ENCODE measurements at regions not wholly inside any gene's neighbourhood (a gene's known extent, or its start where the extent isn't known, plus 50 kb on each side); places are given as distances from the start of the nearest gene placed in this dataset.

DNA sequence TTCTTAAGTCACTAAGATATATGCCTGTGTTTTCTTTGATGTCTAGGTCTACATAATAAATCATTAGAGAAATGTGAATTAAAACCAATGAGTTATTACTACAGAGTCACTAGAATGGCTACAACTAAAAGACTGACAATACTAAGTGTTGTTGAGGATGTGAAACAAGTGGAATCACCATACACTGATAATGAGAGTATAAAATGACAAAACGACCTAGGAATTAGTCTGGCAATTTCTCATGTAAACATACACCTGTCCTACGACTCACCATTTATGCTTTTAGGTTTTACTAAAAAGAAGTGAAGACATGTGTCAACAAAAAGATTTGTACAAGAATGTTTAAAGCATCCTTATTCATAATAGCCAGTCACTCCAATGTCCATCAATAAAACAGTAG is 75.2 kb upstream of the SATB1 start:
- no peak overlapping the region for H3K4me3 ChIP-seq (ENCODE audit: severe bottlenecking)
- ATAC-seq (ENCODE audit: low read depth) (no peak), DNase-seq (ENCODE audit: low spot score) (no peak)
- H3K36me3 ChIP-seq (ENCODE audit: low read depth) = no peaks in the 10 kb centered on the region
- TF ChIP-seq, protein P1, sequence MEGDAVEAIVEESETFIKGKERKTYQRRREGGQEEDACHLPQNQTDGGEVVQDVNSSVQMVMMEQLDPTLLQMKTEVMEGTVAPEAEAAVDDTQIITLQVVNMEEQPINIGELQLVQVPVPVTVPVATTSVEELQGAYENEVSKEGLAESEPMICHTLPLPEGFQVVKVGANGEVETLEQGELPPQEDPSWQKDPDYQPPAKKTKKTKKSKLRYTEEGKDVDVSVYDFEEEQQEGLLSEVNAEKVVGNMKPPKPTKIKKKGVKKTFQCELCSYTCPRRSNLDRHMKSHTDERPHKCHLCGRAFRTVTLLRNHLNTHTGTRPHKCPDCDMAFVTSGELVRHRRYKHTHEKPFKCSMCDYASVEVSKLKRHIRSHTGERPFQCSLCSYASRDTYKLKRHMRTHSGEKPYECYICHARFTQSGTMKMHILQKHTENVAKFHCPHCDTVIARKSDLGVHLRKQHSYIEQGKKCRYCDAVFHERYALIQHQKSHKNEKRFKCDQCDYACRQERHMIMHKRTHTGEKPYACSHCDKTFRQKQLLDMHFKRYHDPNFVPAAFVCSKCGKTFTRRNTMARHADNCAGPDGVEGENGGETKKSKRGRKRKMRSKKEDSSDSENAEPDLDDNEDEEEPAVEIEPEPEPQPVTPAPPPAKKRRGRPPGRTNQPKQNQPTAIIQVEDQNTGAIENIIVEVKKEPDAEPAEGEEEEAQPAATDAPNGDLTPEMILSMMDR (IDR thresholded peaks at IDR 0.05; ENCODE audit: poor library complexity, severe bottlenecking) = no peak
- H3K4me1 ChIP-seq (ENCODE audit: insufficient read depth, poor library complexity, severe bottlenecking) = no peaks in the 10 kb centered on the region
- no peak overlapping the region for H3K27ac ChIP-seq (ENCODE audit: poor library complexity, severe bottlenecking)
- no peaks in the 10 kb centered on the region for H3K9me3 ChIP-seq (ENCODE audit: severe bottlenecking)
- no peaks in the 10 kb centered on the region for H3K27me3 ChIP-seq (ENCODE audit: insufficient read depth, poor library complexity, severe bottlenecking)

DNA sequence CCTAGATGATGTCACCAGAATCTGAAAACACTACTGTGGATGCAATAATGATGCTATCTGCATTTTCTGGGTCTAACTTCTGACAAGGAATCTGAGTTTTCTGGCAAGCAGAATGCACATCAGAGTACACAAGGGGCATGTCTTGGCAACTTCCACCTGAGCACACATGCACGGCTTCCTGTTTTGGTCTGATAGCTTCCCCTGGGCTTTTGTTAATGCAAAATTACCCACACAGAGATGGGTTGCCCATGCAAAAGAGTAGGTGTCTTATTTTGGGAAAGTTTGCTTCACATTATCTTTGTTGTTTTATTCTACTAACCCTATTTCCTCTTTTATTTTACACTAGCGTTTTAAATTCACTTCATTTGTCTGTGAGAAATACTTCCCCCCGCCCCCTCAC is 74.2 kb upstream of the SATB1 start:
- H3K36me3 ChIP-seq (ENCODE audit: low read depth) = no peaks in the 10 kb centered on the region
- no peak for ATAC-seq (ENCODE audit: low read depth)
- no peaks in the 10 kb centered on the region for H3K4me1 ChIP-seq (ENCODE audit: insufficient read depth, poor library complexity, severe bottlenecking)
- TF ChIP-seq, protein P1 (IDR thresholded peaks at IDR 0.05; ENCODE audit: poor library complexity, severe bottlenecking) = no peak
- no peaks in the 10 kb centered on the region for H3K9me3 ChIP-seq (ENCODE audit: severe bottlenecking)
- DNase-seq (ENCODE audit: low spot score) = no peak
- H3K4me3 ChIP-seq (ENCODE audit: severe bottlenecking) = no peak overlapping the region
- H3K27me3 ChIP-seq (ENCODE audit: insufficient read depth, poor library complexity, severe bottlenecking) = no peaks in the 10 kb centered on the region
- no peak overlapping the region for H3K27ac ChIP-seq (ENCODE audit: poor library complexity, severe bottlenecking)

DNA sequence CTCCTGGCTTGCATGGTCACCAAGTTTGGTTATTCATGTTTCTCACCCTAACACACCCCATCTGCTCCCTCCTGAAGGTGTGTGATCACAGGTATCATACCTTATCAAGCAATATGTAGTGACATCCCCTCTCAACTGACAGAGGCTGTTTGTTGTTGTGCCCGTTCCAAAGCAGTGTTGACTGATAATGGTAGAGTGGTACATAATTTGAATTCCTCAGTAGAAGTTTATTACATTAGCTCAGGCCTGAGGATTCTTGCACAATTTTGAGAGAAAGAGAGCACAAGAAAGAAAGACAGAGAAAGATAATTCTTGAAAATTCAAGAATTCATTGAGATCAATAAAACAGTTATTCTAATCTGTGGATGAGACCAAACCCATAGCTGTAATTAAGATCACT is 69.1 kb upstream of the SATB1 start:
- ATAC-seq (ENCODE audit: low read depth) (no peak), DNase-seq (ENCODE audit: low spot score) (no peak)
- no peaks in the 10 kb centered on the region for H3K9me3 ChIP-seq (ENCODE audit: severe bottlenecking)
- H3K4me3 ChIP-seq (ENCODE audit: severe bottlenecking) = no peak overlapping the region
- H3K27ac ChIP-seq (ENCODE audit: poor library complexity, severe bottlenecking) = no peak overlapping the region
- no peaks in the 10 kb centered on the region for H3K27me3 ChIP-seq (ENCODE audit: insufficient read depth, poor library complexity, severe bottlenecking)
- TF ChIP-seq, protein P1 (IDR thresholded peaks at IDR 0.05; ENCODE audit: poor library complexity, severe bottlenecking) = no peak
- no peaks in the 10 kb centered on the region for H3K36me3 ChIP-seq (ENCODE audit: low read depth)
- H3K4me1 ChIP-seq (ENCODE audit: insufficient read depth, poor library complexity, severe bottlenecking) = no peaks in the 10 kb centered on the region

DNA sequence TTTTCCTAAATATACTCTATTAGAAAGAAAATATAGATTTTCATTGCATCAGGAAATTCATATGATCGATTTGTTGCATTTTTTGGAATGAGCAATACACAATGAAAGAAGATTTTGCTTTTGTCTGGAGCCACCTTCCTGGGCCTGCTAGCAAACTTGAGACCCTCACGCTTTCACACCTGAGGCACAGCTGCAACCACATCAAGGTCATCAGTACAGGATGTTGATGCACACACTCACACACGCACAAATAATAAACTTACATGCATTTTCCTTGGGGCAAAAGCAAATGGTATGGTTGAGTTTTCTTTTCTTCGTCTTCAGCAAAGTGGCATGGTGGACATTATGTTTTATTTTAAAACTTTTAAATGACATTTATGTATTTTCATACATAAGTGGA is 64.8 kb upstream of the SATB1 start:
- Histone ChIP-seq H3K9me3 (ENCODE audit: severe bottlenecking) (no peaks in the 10 kb centered on the region), H3K36me3 (ENCODE audit: low read depth) (no peaks in the 10 kb centered on the region), H3K4me1 (ENCODE audit: insufficient read depth, poor library complexity, severe bottlenecking) (no peaks in the 10 kb centered on the region), H3K4me3 (ENCODE audit: severe bottlenecking) (no peak overlapping the region), H3K27me3 (ENCODE audit: insufficient read depth, poor library complexity, severe bottlenecking) (no peaks in the 10 kb centered on the region), H3K27ac (ENCODE audit: poor library complexity, severe bottlenecking) (no peak overlapping the region)
- DNase-seq (ENCODE audit: low spot score) = no peak
- TF ChIP-seq, protein P1 (IDR thresholded peaks at IDR 0.05; ENCODE audit: poor library complexity, severe bottlenecking) = no peak
- ATAC-seq (ENCODE audit: low read depth) = no peak

DNA sequence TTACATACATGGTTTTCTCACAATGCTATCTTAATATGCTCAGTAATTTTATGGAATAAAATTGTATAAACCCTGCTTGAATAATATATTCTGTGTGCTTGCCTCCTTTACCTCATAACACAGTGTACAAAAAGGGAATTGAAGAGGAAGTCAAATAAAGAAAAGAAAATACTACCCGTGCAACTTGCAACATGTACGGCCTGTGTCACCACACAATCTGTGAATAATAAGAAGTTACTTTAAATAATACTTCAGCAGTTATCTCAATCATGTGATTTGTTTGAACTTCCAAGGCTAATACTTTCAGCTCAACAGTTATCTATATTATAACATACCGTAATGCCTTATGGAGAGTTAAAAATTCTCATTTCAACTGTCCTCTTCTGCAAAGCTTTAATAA is 58.1 kb upstream of the SATB1 start:
- no peak overlapping the region for H3K27ac ChIP-seq (ENCODE audit: poor library complexity, severe bottlenecking)
- TF ChIP-seq, protein P1 (IDR thresholded peaks at IDR 0.05; ENCODE audit: poor library complexity, severe bottlenecking) = no peak
- no peak for ATAC-seq (ENCODE audit: low read depth)
- no peak for DNase-seq (ENCODE audit: low spot score)
- H3K27me3 ChIP-seq (ENCODE audit: insufficient read depth, poor library complexity, severe bottlenecking) = no peaks in the 10 kb centered on the region
- H3K4me1 ChIP-seq (ENCODE audit: insufficient read depth, poor library complexity, severe bottlenecking) = no peaks in the 10 kb centered on the region
- no peak overlapping the region for H3K4me3 ChIP-seq (ENCODE audit: severe bottlenecking)
- H3K36me3 ChIP-seq (ENCODE audit: low read depth) = no peaks in the 10 kb centered on the region
- no peaks in the 10 kb centered on the region for H3K9me3 ChIP-seq (ENCODE audit: severe bottlenecking)

Measured in RWPE2 (cell line).